ENCODE measurements at regions not wholly inside any gene's neighbourhood (a gene's known extent, or its start where the extent isn't known, plus 50 kb on each side); places are given as distances from the start of the nearest gene placed in this dataset.

DNA sequence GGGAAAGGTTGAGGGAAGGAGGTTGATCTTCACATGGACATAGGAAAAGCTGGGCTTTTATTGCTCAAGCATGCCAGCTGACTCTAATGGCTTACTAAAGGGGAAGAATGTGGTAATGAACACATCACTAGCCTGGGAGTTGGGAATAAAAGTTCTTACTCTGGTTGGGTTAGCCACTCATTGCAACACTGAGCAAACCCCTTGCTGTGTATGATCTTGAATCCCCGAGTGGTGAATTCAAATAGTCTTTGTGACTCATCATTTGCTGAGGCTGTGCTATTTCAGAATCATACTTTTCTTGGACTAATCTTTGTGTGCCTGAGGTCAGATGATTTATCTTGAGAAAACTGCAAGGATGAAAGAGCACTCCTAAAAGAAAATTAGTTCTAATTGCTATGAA, 304.1 kb upstream of the ANO5 start:
- Histone ChIP-seq H2AFZ (ENCODE audit: low read depth, low read length) (no peak overlapping the region), H3K9me3 (replicated peaks; ENCODE audit: control insufficient read depth, insufficient read depth, low read length) (peaks cover 1% of the 10 kb centered on the region), H3K27ac (ENCODE audit: insufficient read depth, low read depth, low read length) (no peak overlapping the region), H3K79me2 (ENCODE audit: control insufficient read depth, insufficient read depth, low read length) (no peaks in the 10 kb centered on the region), H3K4me3 (replicated peaks in 1 of 3; ENCODE audit: insufficient read depth in 1 of 3, low read depth in 1 of 3, low read length in 3 of 3) (no peak overlapping the region), H3K36me3 (ENCODE audit: control insufficient read depth in 2 of 2, extremely low read depth in 1 of 2, insufficient read depth in 2 of 2, low read length in 2 of 2) (no peaks in the 10 kb centered on the region), H3K4me1 (ENCODE audit: control insufficient read depth, extremely low read depth, insufficient read depth, low read length) (no peaks in the 10 kb centered on the region), H3K9me1 (replicated peaks; ENCODE audit: control insufficient read depth, extremely low read depth, insufficient read depth, low read length) (no peaks in the 10 kb centered on the region), H3K9ac (replicated peaks; ENCODE audit: extremely low read depth, insufficient read depth, low read length) (no peak overlapping the region), H4K20me1 (replicated peaks; ENCODE audit: control insufficient read depth, extremely low read depth, insufficient read depth, low read length) (no peaks in the 10 kb centered on the region), H3K4me2 (ENCODE audit: insufficient read depth, low read length) (no peak overlapping the region), H3K27me3 (ENCODE audit: control insufficient read depth in 2 of 2, insufficient read depth in 2 of 2, low read length in 2 of 2) (no peaks in the 10 kb centered on the region)
- no peak for TF ChIP-seq GATA2 (IDR thresholded peaks at IDR 0.05; ENCODE audit: insufficient read depth, insufficient read length, low read depth, low read length)
- TF ChIP-seq JUN (IDR thresholded peaks at IDR 0.05; ENCODE audit: borderline replicate concordance, insufficient read depth, insufficient read length, low read depth) = no peak
- TF ChIP-seq CTCF (IDR thresholded peaks at IDR 0.05; ENCODE audit: extremely low read depth in 1 of 2, insufficient read depth in 1 of 2, low read depth in 1 of 2, low read length in 2 of 2) = no peak
- no peak for TF ChIP-seq MAX (IDR thresholded peaks at IDR 0.05; ENCODE audit: insufficient read depth, insufficient read length)
- no peak for TF ChIP-seq EZH2 (IDR thresholded peaks at IDR 0.05; ENCODE audit: borderline replicate concordance, low read depth, low read length, severe bottlenecking)
- no peak for TF ChIP-seq FOS (IDR thresholded peaks at IDR 0.05; ENCODE audit: borderline replicate concordance, insufficient read depth, low read length)
- TF ChIP-seq POLR2A (IDR thresholded peaks at IDR 0.05; ENCODE audit: low read depth, low read length) = no peak
- no peak for TF ChIP-seq POLR2AphosphoS5 (IDR thresholded peaks at IDR 0.05; ENCODE audit: insufficient read depth, low read depth, low read length)
- TF ChIP-seq MYC (IDR thresholded peaks at IDR 0.05; ENCODE audit: low read depth, low read length) = no peak
- FAIRE-seq = no peak
- intact Hi-C loops (cut with micrococcal nuclease) (no loop called here), dilution Hi-C loops (cut with MboI; ENCODE audit: extremely low pct_ligation_motif_present, low sequenced_read_pairs) (no loop called here)
- CTCF ChIA-PET = no interaction called here
- POLR2A ChIA-PET = no interaction called here
- no TSS peak for BruUV-seq (replicated peaks)
- DNase-seq (ENCODE audit: low read depth, low spot score) = no peak

All from endothelial cell of umbilical vein (primary cell).